Astrocyte (in vitro differentiated cells and primary cell): ENCODE measurements at regions not wholly inside any gene's neighbourhood (a gene's known extent, or its start where the extent isn't known, plus 50 kb on each side); places are given as distances from the start of the nearest gene placed in this dataset.

ENCODE experiments used
- DNase-seq: peaks from one replicate; pipeline ENCODE4 v3.0.0-alpha.2; 2010; ENCODE audit warnings: low read depth
- FAIRE-seq: peaks from 2 replicates; lab custom pipeline; 2011; peaks lifted over from hg19 to GRCh38; lab: Jason Lieb, UNC
- H2AFZ ChIP-seq: 2 replicates; pipeline ENCODE4 v1.6.0; 2012; ENCODE audit warnings: low read depth, low read length, inconsistent platforms
- H3K27ac ChIP-seq: 2 replicates; pipeline ENCODE4 v1.5.1; 2011; ENCODE audit warnings: low read depth, low read length, inconsistent platforms
- H3K27me3 ChIP-seq: 2 replicates; pipeline ENCODE4 v1.6.0; 2011; ENCODE audit warnings: low read length, inconsistent platforms; ENCODE audit not compliant: insufficient read depth
- H3K36me3 ChIP-seq: 2 replicates; pipeline ENCODE4 v1.5.1; 2011; ENCODE audit warnings: low read length, inconsistent platforms; ENCODE audit not compliant: insufficient read depth
- H3K4me1 ChIP-seq: 2 replicates; pipeline ENCODE4 v1.5.1; 2011; ENCODE audit warnings: low read length, inconsistent platforms; ENCODE audit not compliant: insufficient read depth
- H3K4me2 ChIP-seq: 2 replicates; pipeline ENCODE4 v1.6.0; 2012; ENCODE audit warnings: low read length, inconsistent platforms
- H3K4me3 ChIP-seq: 2 replicates; pipeline ENCODE4 v1.5.1; 2011; ENCODE audit warnings: low read depth, mild to moderate bottlenecking, low read length, inconsistent platforms; ENCODE audit not compliant: insufficient read depth
- H3K79me2 ChIP-seq: 2 replicates; pipeline ENCODE4 v1.6.0; 2012; ENCODE audit warnings: mild to moderate bottlenecking, low read length, inconsistent platforms; ENCODE audit not compliant: insufficient read depth
- H3K9ac ChIP-seq: 2 replicates; pipeline ENCODE4 v1.6.0; 2012; ENCODE audit warnings: mild to moderate bottlenecking, low read length, inconsistent platforms
- H3K9me3 ChIP-seq: 2 replicates; pipeline ENCODE4 v1.5.1; 2012; ENCODE audit warnings: low read depth, mild to moderate bottlenecking, low read length, inconsistent platforms; ENCODE audit not compliant: insufficient read depth
- H4K20me1 ChIP-seq: 2 replicates; pipeline ENCODE4 v1.6.0; 2012; ENCODE audit warnings: low read length, inconsistent platforms; ENCODE audit not compliant: insufficient read depth
- H3K27ac Mint-ChIP-seq: one replicate; pipeline ENCODE4 v1.8.0; 2021; ENCODE audit warnings: mild to moderate bottlenecking, mixed read lengths; ENCODE audit not compliant: unreplicated experiment
- H3K27me3 Mint-ChIP-seq: one replicate; pipeline ENCODE4 v1.8.0; 2021; ENCODE audit warnings: low read depth, mixed read lengths; ENCODE audit not compliant: unreplicated experiment
- H3K36me3 Mint-ChIP-seq: one replicate; pipeline ENCODE4 v1.8.0; 2021; ENCODE audit warnings: low read depth, mixed read lengths; ENCODE audit not compliant: unreplicated experiment
- H3K4me1 Mint-ChIP-seq: one replicate; pipeline ENCODE4 v1.8.0; 2021; ENCODE audit warnings: low read depth, mixed read lengths; ENCODE audit not compliant: unreplicated experiment
- H3K4me3 Mint-ChIP-seq: one replicate; pipeline ENCODE4 v1.8.0; 2021; ENCODE audit warnings: mild to moderate bottlenecking, moderate library complexity, mixed read lengths; ENCODE audit not compliant: unreplicated experiment
- H3K9me3 Mint-ChIP-seq: one replicate; pipeline ENCODE4 v1.8.0; 2021; ENCODE audit warnings: mild to moderate bottlenecking, mixed read lengths; ENCODE audit not compliant: unreplicated experiment
- CTCF ChIP-seq: IDR thresholded peaks from 2 replicates; pipeline ENCODE4 v1.5.1; 2011; ENCODE audit warnings: low read depth, mild to moderate bottlenecking, inconsistent platforms, low read length, moderate library complexity; ENCODE audit not compliant: insufficient read depth
- EZH2 ChIP-seq: IDR thresholded peaks from 2 replicates; pipeline ENCODE4 v1.6.1; 2012; ENCODE audit warnings: mild to moderate bottlenecking, low read length, inconsistent platforms; ENCODE audit not compliant: insufficient read depth

GRCh38 chr16:64507240-64508024 lies 614.4 kb downstream of the CDH11 start:
- no peaks in the 10 kb centered on the region for H3K27me3 ChIP-seq
- no peaks in the 10 kb centered on the region for H3K36me3 ChIP-seq
- H3K4me3 ChIP-seq: no peak overlapping the region
- peaks cover 7% of the 10 kb centered on the region for H3K9me3 Mint-ChIP-seq
- H3K27ac ChIP-seq: no peak overlapping the region
- H2AFZ ChIP-seq: no peak overlapping the region
- H4K20me1 ChIP-seq: no peaks in the 10 kb centered on the region
- H3K4me1 ChIP-seq: no peaks in the 10 kb centered on the region
- DNase-seq (no peak), FAIRE-seq (no peak)
- H3K4me3 Mint-ChIP-seq: no peak overlapping the region
- H3K9me3 ChIP-seq: no peaks in the 10 kb centered on the region
- TF ChIP-seq EZH2: no peak
- no peak overlapping the region for H3K27ac Mint-ChIP-seq
- H3K27me3 Mint-ChIP-seq: peaks cover 1% of the 10 kb centered on the region
- no peak overlapping the region for H3K4me2 ChIP-seq
- no peaks in the 10 kb centered on the region for H3K4me1 Mint-ChIP-seq
- H3K79me2 ChIP-seq: no peaks in the 10 kb centered on the region
- H3K9ac ChIP-seq: no peak overlapping the region
- no peaks in the 10 kb centered on the region for H3K36me3 Mint-ChIP-seq

GRCh38 chr16:64499211-64499610 lies 622.7 kb downstream of the CDH11 start:
- no peaks in the 10 kb centered on the region for H3K9me3 Mint-ChIP-seq

GRCh38 chr16:64498363-64498762 lies 623.5 kb downstream of the CDH11 start:
- Histone ChIP-seq H3K4me1 (no peaks in the 10 kb centered on the region), H3K4me3 (no peak overlapping the region), H3K27me3 (no peaks in the 10 kb centered on the region), H3K79me2 (no peaks in the 10 kb centered on the region), H3K9me3 (no peaks in the 10 kb centered on the region), H3K4me2 (no peak overlapping the region), H3K9ac (no peak overlapping the region), H3K27ac (no peak overlapping the region), H3K36me3 (no peaks in the 10 kb centered on the region), H4K20me1 (no peaks in the 10 kb centered on the region), H2AFZ (no peak overlapping the region)
- no peak for FAIRE-seq
- no peak for DNase-seq
- Mint-ChIP-seq H3K36me3 (no peaks in the 10 kb centered on the region), H3K9me3 (no peaks in the 10 kb centered on the region), H3K4me1 (no peaks in the 10 kb centered on the region), H3K27me3 (no peaks in the 10 kb centered on the region), H3K27ac (no peak overlapping the region), H3K4me3 (no peak overlapping the region)
- TF ChIP-seq CTCF (no peak), EZH2 (no peak)

More at GRCh38 chr16:64499211-64499610, 622.7 kb downstream of the CDH11 start:
- DNase-seq (no peak), FAIRE-seq (peak; percentile 43)
- no peak overlapping the region for H2AFZ ChIP-seq
- no peak for TF ChIP-seq CTCF
- TF ChIP-seq EZH2: no peak
- H3K9ac ChIP-seq: no peak overlapping the region
- H3K79me2 ChIP-seq: no peaks in the 10 kb centered on the region
- no peaks in the 10 kb centered on the region for H3K27me3 Mint-ChIP-seq
- no peaks in the 10 kb centered on the region for H3K27me3 ChIP-seq
- H3K4me1 ChIP-seq: no peaks in the 10 kb centered on the region
- no peak overlapping the region for H3K4me3 Mint-ChIP-seq
- no peaks in the 10 kb centered on the region for H3K4me1 Mint-ChIP-seq
- no peak overlapping the region for H3K27ac Mint-ChIP-seq
- H3K4me3 ChIP-seq: no peak overlapping the region
- no peaks in the 10 kb centered on the region for H4K20me1 ChIP-seq
- H3K36me3 Mint-ChIP-seq: no peaks in the 10 kb centered on the region
- H3K36me3 ChIP-seq: no peaks in the 10 kb centered on the region
- no peak overlapping the region for H3K27ac ChIP-seq
- H3K4me2 ChIP-seq: no peak overlapping the region
- H3K9me3 ChIP-seq: no peaks in the 10 kb centered on the region
